Right lobe of liver (tissue), 6 donors: ENCODE measurements at regions not wholly inside any gene's neighbourhood (a gene's known extent, or its start where the extent isn't known, plus 50 kb on each side); places are given as distances from the start of the nearest gene placed in this dataset.

Source experiments
- ATAC-seq, 4 donors: fragments of 200-7000 bp; cut with Tn5 transposase; one replicate each; pipeline ENCODE4 v1.9.1; 2020; ENCODE audit warnings: mild to moderate bottlenecking in 4 of 4, moderate library complexity in 4 of 4
- DNase-seq, 3 donors: peaks; one replicate each; pipeline ENCODE4 v3.0.0-alpha.2; 2020
- H3K27ac ChIP-seq, 3 donors: fragments of 200-600 bp; one replicate each; pipeline ENCODE4 v1.8.0; 2022
- H3K27me3 ChIP-seq, 2 donors: fragments of 200-600 bp; one replicate each; pipeline ENCODE4 v1.8.0; 2022
- H3K36me3 ChIP-seq, 4 donors: fragments of 200-600 bp; sonication (generic) in 1 of 4; one replicate each; pipeline versions ENCODE4 v1.5.1 to v1.8.0; 2017 to 2022; ENCODE audit warnings: control low read depth in 1 of 4
- H3K4me1 ChIP-seq, 4 donors: fragments of 200-600 bp; sonication (generic) in 1 of 4; one replicate each; pipeline versions ENCODE4 v1.5.1 to v1.8.0; 2017 to 2022; ENCODE audit warnings: control low read depth in 1 of 4
- H3K4me3 ChIP-seq, 3 donors: fragments of 200-600 bp; one replicate each; pipeline ENCODE4 v1.8.0; 2022
- H3K9me3 ChIP-seq, 4 donors: fragments of 200-600 bp; sonication (generic) in 1 of 4; one replicate each; pipeline versions ENCODE4 v1.5.1 to v1.8.0; 2017 to 2022; ENCODE audit warnings: control low read depth in 1 of 4
- POLR2A ChIP-seq: fragments of 450-650 bp; IDR thresholded peaks from one replicate; pipeline ENCODE4 v1.6.1; 2017; ENCODE audit warnings: antibody characterized with exemption, mild to moderate bottlenecking
- WGBS: methylation state at CpG from one replicate; pipeline ENCODE4 v1.1.6; 2018; ENCODE audit warnings: low coverage, low lambda C conversion rate; ENCODE audit not compliant: insufficient coverage; ENCODE audit errors: missing lambda C conversion rate; 5-methylcytosine and 5-hydroxymethylcytosine counted together
- intact Hi-C, 2 donors: fragments of 100-400 bp; cut with DNase I; formaldehyde crosslinking; loops; one replicate each; pipeline versions ENCODE4 v1.11.2 to v1.14.1; 2022
- TF ChIP-seq, protein P1 (sequence below), 4 donors: fragments of 200-600 bp in 3 of 4; fragments of 450-650 bp in 1 of 4; IDR thresholded peaks; one replicate each; pipeline versions ENCODE4 v1.5.1 to v1.8.0; 2016 to 2022; ENCODE audit warnings: antibody characterized with exemption in 4 of 4, mild to moderate bottlenecking in 2 of 4
- donor health status: DM: no; HTN: yes; CAD: no.
- donor health status: DM: no; HTN: no; CAD: no.
- donor health status: DM: no; HTN: no; CAD: no.
- donor health status: DM: no; HTN: yes; CAD: no.
- donor health status: DM: no; HTN: yes; CAD: no.

GRCh38 chr13:44158881-44159632, 214.6 kb upstream of the SERP2 start:
- Histone ChIP-seq H3K36me3 (no peaks in the 10 kb centered on the region), H3K27ac (no peak overlapping the region), H3K27me3 (no peaks in the 10 kb centered on the region), H3K4me3 (no peak overlapping the region), H3K9me3 (no peaks in the 10 kb centered on the region), H3K4me1 (no peaks in the 10 kb centered on the region)
- intact Hi-C loops = no loop called here
- WGBS = 77% methylated on average over 7 of the region's 15 CpGs
- no peak for TF ChIP-seq POLR2A
- TF ChIP-seq, protein P1, sequence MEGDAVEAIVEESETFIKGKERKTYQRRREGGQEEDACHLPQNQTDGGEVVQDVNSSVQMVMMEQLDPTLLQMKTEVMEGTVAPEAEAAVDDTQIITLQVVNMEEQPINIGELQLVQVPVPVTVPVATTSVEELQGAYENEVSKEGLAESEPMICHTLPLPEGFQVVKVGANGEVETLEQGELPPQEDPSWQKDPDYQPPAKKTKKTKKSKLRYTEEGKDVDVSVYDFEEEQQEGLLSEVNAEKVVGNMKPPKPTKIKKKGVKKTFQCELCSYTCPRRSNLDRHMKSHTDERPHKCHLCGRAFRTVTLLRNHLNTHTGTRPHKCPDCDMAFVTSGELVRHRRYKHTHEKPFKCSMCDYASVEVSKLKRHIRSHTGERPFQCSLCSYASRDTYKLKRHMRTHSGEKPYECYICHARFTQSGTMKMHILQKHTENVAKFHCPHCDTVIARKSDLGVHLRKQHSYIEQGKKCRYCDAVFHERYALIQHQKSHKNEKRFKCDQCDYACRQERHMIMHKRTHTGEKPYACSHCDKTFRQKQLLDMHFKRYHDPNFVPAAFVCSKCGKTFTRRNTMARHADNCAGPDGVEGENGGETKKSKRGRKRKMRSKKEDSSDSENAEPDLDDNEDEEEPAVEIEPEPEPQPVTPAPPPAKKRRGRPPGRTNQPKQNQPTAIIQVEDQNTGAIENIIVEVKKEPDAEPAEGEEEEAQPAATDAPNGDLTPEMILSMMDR (IDR thresholded peaks at IDR 0.05) = no peak
- DNase-seq (no peak), ATAC-seq (no peak)

GRCh38 chr13:44159633-44160279, 213.9 kb upstream of the SERP2 start:
- TF ChIP-seq, protein P1 (IDR thresholded peaks at IDR 0.05) = no peak
- no peak for TF ChIP-seq POLR2A
- Histone ChIP-seq H3K9me3 (no peaks in the 10 kb centered on the region), H3K4me3 (no peak overlapping the region), H3K27ac (no peak overlapping the region), H3K4me1 (no peaks in the 10 kb centered on the region), H3K36me3 (no peaks in the 10 kb centered on the region), H3K27me3 (no peaks in the 10 kb centered on the region)
- intact Hi-C loops = no loop called here
- 71% methylated on average over 6 of the region's 8 CpGs for WGBS
- DNase-seq (no peak), ATAC-seq (no peak)

DNA sequence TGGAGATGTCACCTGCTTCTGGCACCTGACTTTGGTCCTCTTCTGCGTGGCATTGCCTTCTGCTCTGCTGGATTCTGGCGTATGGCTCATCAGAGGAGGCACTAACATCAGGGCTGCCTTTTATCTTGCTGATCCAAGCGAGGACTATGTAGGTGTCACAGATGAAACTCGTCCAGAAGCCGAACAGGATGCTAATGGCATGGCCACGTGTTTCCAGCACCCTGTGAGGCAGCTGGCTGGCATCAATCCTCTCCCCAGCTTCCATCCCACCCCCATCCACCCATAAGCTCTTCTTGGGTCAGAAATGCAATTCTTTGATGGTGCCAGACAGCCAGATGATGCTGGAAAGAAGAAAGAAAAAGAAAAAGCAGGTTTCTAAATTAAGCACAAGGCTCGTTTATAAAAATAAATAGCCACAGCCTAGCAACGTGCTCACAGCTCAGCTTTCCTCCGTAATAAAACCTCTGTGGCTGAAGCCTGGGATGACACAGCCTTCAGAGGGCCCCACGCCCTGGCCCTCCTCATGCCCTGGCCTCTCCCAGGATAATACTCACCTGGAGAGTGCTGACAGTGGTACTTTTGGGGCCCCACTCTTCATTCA, 212.9 kb upstream of the SERP2 start:
- no peak for DNase-seq
- intact Hi-C loops = no loop called here
- Histone ChIP-seq H3K9me3 (no peaks in the 10 kb centered on the region), H3K27me3 (no peaks in the 10 kb centered on the region), H3K27ac (no peak overlapping the region), H3K4me1 (no peaks in the 10 kb centered on the region), H3K4me3 (no peak overlapping the region), H3K36me3 (no peaks in the 10 kb centered on the region)
- ATAC-seq = no peak
- no peak for TF ChIP-seq POLR2A
- TF ChIP-seq, protein P1 (IDR thresholded peaks at IDR 0.05) = no peak
- 82% methylated on average over 7 of the region's 10 CpGs for WGBS

- no peak overlapping the region for H3K27ac ChIP-seq
- H3K9me3 ChIP-seq = no peaks in the 10 kb centered on the region
- no peak overlapping the region for H3K4me3 ChIP-seq
- TF ChIP-seq, protein P1 (IDR thresholded peaks at IDR 0.05) = no peak
- no peak for TF ChIP-seq POLR2A
- H3K27me3 ChIP-seq = no peaks in the 10 kb centered on the region
- no peaks in the 10 kb centered on the region for H3K36me3 ChIP-seq
- H3K4me1 ChIP-seq = no peaks in the 10 kb centered on the region
- intact Hi-C loops = no loop called here
- DNase-seq (no peak), ATAC-seq (no peak)
- WGBS = 73% methylated on average over 4 of the region's 4 CpGs
Measured at GRCh38 chr13:44163108-44163507, 210.5 kb upstream of the SERP2 start.
